ENCODE measurements at regions not wholly inside any gene's neighbourhood (a gene's known extent, or its start where the extent isn't known, plus 50 kb on each side); places are given as distances from the start of the nearest gene placed in this dataset.

- Histone ChIP-seq H3K27ac (no peak overlapping the region), H2AFZ (ENCODE audit: low read depth) (no peak overlapping the region), H3K4me1 (ENCODE audit: low read depth, poor library complexity, severe bottlenecking) (no peaks in the 10 kb centered on the region), H3K9ac (no peak overlapping the region), H3K4me3 (IDR thresholded peaks at IDR 0.05; ENCODE audit: insufficient read depth, low read depth, low read length) (no peak overlapping the region), H3K27me3 (ENCODE audit: insufficient read depth, low read depth) (no peaks in the 10 kb centered on the region), H3K36me3 (ENCODE audit: insufficient read depth) (no peaks in the 10 kb centered on the region), H4K20me1 (ENCODE audit: insufficient read depth) (no peaks in the 10 kb centered on the region), H3K4me2 (no peak overlapping the region), H3K79me2 (ENCODE audit: insufficient read depth, low read depth) (no peaks in the 10 kb centered on the region)
- TF ChIP-seq, protein P1, sequence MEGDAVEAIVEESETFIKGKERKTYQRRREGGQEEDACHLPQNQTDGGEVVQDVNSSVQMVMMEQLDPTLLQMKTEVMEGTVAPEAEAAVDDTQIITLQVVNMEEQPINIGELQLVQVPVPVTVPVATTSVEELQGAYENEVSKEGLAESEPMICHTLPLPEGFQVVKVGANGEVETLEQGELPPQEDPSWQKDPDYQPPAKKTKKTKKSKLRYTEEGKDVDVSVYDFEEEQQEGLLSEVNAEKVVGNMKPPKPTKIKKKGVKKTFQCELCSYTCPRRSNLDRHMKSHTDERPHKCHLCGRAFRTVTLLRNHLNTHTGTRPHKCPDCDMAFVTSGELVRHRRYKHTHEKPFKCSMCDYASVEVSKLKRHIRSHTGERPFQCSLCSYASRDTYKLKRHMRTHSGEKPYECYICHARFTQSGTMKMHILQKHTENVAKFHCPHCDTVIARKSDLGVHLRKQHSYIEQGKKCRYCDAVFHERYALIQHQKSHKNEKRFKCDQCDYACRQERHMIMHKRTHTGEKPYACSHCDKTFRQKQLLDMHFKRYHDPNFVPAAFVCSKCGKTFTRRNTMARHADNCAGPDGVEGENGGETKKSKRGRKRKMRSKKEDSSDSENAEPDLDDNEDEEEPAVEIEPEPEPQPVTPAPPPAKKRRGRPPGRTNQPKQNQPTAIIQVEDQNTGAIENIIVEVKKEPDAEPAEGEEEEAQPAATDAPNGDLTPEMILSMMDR (conservative IDR thresholded peaks at IDR 0.05; ENCODE audit: low read depth, low read length), result no peak
These were observed 122.4 kb upstream of the KIAA1217 start for GRCh38 chr10:24086296-24087086.

- H3K4me2 ChIP-seq, result no peak overlapping the region
- no peaks in the 10 kb centered on the region for H3K36me3 ChIP-seq (ENCODE audit: insufficient read depth)
- no peak overlapping the region for H3K9ac ChIP-seq
- H3K4me3 ChIP-seq (IDR thresholded peaks at IDR 0.05; ENCODE audit: insufficient read depth, low read depth, low read length), result no peak overlapping the region
- H3K79me2 ChIP-seq (ENCODE audit: insufficient read depth, low read depth), result no peaks in the 10 kb centered on the region
- H3K4me1 ChIP-seq (ENCODE audit: low read depth, poor library complexity, severe bottlenecking), result no peaks in the 10 kb centered on the region
- no peaks in the 10 kb centered on the region for H4K20me1 ChIP-seq (ENCODE audit: insufficient read depth)
- no peak overlapping the region for H2AFZ ChIP-seq (ENCODE audit: low read depth)
- no peak overlapping the region for H3K27ac ChIP-seq
- no peaks in the 10 kb centered on the region for H3K27me3 ChIP-seq (ENCODE audit: insufficient read depth, low read depth)
- TF ChIP-seq, protein P1 (conservative IDR thresholded peaks at IDR 0.05; ENCODE audit: low read depth, low read length), result no peak
These were observed 117.7 kb upstream of the KIAA1217 start for GRCh38 chr10:24091256-24091655.

DNA sequence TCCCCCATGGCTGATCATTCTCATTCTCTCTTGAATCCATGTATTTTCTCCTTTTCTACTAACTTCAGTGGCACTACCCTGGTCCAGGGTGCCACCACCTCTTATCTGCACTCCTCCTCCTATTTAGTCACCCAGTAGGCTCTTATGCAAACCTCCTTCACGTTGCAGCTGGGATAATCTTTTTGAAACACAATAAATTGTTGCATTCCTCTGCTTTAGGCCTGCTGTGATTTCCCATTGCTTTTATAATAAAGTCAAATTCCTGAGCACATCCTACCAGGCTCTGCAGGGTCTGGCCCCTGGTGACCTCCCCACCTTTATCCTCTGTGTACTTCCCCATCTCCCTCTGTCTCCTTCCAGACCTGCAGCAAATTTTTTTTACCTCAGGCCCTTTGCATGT lies 112.7 kb upstream of the KIAA1217 start:
- TF ChIP-seq, protein P1 (conservative IDR thresholded peaks at IDR 0.05; ENCODE audit: low read depth, low read length), result no peak
- Histone ChIP-seq H3K27ac (no peak overlapping the region), H4K20me1 (ENCODE audit: insufficient read depth) (no peaks in the 10 kb centered on the region), H3K36me3 (ENCODE audit: insufficient read depth) (no peaks in the 10 kb centered on the region), H3K4me3 (IDR thresholded peaks at IDR 0.05; ENCODE audit: insufficient read depth, low read depth, low read length) (no peak overlapping the region), H3K79me2 (ENCODE audit: insufficient read depth, low read depth) (no peaks in the 10 kb centered on the region), H2AFZ (ENCODE audit: low read depth) (no peak overlapping the region), H3K27me3 (ENCODE audit: insufficient read depth, low read depth) (no peaks in the 10 kb centered on the region), H3K4me2 (no peak overlapping the region), H3K4me1 (ENCODE audit: low read depth, poor library complexity, severe bottlenecking) (no peaks in the 10 kb centered on the region), H3K9ac (no peak overlapping the region)

DNA sequence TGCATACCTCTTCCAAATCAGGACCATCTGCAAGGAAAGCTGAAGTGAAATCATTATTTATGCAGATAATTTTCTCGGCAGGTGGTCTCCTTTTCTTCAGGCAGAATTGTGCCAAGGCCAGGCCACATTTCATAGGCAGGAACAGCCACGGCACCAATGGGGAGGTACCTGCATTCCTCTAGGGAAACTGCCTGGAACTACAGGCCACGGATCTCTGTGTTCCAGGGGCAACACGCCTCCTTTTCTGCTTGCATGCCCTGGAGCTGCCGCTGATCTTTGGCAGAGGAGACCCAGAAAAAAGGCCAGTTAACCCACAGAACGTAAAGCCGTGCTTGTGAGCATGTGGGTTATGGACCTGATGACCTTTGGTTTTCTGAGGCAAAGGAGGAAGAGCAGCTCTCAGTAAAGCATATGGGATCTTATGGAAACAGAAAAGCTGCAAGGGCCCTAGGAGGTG lies 111.2 kb upstream of the KIAA1217 start:
- H4K20me1 ChIP-seq (ENCODE audit: insufficient read depth), result no peaks in the 10 kb centered on the region
- no peak overlapping the region for H3K27ac ChIP-seq
- no peaks in the 10 kb centered on the region for H3K36me3 ChIP-seq (ENCODE audit: insufficient read depth)
- no peak overlapping the region for H3K9ac ChIP-seq
- no peaks in the 10 kb centered on the region for H3K79me2 ChIP-seq (ENCODE audit: insufficient read depth, low read depth)
- no peaks in the 10 kb centered on the region for H3K4me1 ChIP-seq (ENCODE audit: low read depth, poor library complexity, severe bottlenecking)
- H3K4me2 ChIP-seq, result no peak overlapping the region
- no peak overlapping the region for H2AFZ ChIP-seq (ENCODE audit: low read depth)
- TF ChIP-seq, protein P1 (conservative IDR thresholded peaks at IDR 0.05; ENCODE audit: low read depth, low read length), result no peak
- no peak overlapping the region for H3K4me3 ChIP-seq (IDR thresholded peaks at IDR 0.05; ENCODE audit: insufficient read depth, low read depth, low read length)
- no peaks in the 10 kb centered on the region for H3K27me3 ChIP-seq (ENCODE audit: insufficient read depth, low read depth)

All from KMS-11 (cell line).